ENCODE measurements at regions not wholly inside any gene's neighbourhood (a gene's known extent, or its start where the extent isn't known, plus 50 kb on each side); places are given as distances from the start of the nearest gene placed in this dataset.
"Not testable (repeated sequence)": the region's sequence is repeated elsewhere in the genome, so short reads cannot be mapped to it uniquely, and the experiment has no call there.

DNA sequence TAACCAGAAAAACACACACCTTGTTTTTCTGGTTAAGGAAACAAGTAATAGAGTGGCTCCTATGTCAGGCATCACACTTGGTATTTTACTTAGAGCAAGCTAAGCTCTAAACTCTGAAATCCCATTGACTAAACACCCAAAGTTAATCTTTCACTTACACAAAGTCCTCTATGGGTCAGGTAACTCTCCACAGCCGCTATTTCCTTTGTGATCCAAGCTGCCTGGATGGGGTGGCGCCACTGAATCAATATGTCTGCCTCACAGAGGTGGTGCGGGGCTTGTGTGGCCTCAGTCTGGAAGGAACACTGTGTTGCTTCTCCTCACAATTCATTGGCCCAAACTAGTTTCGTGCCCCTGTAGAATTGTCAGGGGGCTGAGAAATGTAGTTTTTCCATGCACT lies 160.0 kb upstream of the E2F7 start:
- no peak for DNase-seq (ENCODE audit: low read depth)
- no peak overlapping the region for H3K4me3 ChIP-seq (replicated peaks; ENCODE audit: low read depth, low read length)
- TF ChIP-seq CTCF (IDR thresholded peaks at IDR 0.05; ENCODE audit: low read length, missing control alignments) = no peak

- TF ChIP-seq CTCF (IDR thresholded peaks at IDR 0.05; ENCODE audit: low read length, missing control alignments) = no peak
- H3K4me3 ChIP-seq (replicated peaks; ENCODE audit: low read depth, low read length) = no peak overlapping the region
- DNase-seq (ENCODE audit: low read depth) = no peak
These were observed 159.0 kb upstream of the E2F7 start for GRCh38 chr12:77224346-77224745.

DNA sequence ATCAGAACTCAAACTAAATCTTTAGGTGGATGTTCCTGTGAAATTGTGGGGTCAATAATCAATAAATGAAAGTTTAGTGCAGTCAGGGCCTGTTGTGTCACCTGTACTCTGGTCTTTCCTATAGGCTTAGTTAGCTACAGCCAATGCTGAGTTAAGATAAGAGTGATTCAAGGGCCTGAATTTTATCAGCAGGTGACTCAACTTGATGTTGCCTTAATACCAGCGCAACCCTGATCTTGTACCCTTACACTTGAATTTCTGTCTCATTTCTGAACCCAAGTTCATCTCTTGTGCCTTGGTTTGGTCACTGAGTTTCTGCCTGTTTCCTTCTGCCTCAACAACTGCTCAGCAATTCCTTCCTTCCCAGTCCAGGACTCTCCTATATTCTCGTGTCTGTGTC lies 157.0 kb upstream of the E2F7 start:
- no peak overlapping the region for H3K4me3 ChIP-seq (replicated peaks; ENCODE audit: low read depth, low read length)
- TF ChIP-seq CTCF (IDR thresholded peaks at IDR 0.05; ENCODE audit: low read length, missing control alignments) = no peak
- DNase-seq (ENCODE audit: low read depth) = no peak

- no peak for DNase-seq (ENCODE audit: low read depth)
- no peak overlapping the region for H3K4me3 ChIP-seq (replicated peaks; ENCODE audit: low read depth, low read length)
- no peak for TF ChIP-seq CTCF (IDR thresholded peaks at IDR 0.05; ENCODE audit: low read length, missing control alignments)
These were observed 155.2 kb upstream of the E2F7 start for GRCh38 chr12:77220586-77220985.

GRCh38 chr12:77218278-77218677 lies 152.9 kb upstream of the E2F7 start:
- no peak for TF ChIP-seq CTCF (IDR thresholded peaks at IDR 0.05; ENCODE audit: low read length, missing control alignments)
- no peak overlapping the region for H3K4me3 ChIP-seq (replicated peaks; ENCODE audit: low read depth, low read length)
- no peak for DNase-seq (ENCODE audit: low read depth)

- not testable (repeated sequence) for H3K4me3 ChIP-seq (replicated peaks; ENCODE audit: low read depth, low read length); DNase-seq (ENCODE audit: low read depth)
These were observed 150.8 kb upstream of the E2F7 start for GRCh38 chr12:77216136-77216535.

DNA sequence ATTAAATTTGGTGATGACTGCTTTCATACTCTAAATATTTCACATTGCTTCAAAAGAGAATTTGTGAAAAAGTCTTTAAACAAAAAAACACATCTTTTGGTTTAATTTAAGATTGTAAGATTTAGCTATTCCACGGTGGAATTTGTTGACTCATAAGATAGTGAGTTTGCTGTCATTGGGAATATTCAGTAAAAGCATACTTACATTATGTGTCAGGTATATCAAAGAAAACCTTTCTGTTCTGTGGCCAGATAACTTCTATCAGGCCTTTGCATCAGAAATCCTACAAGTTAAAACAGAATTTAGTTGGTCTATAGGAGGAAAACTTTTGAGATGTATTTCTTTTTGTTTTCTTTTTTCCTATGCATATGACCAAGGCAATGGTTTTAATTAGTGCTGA lies 148.8 kb upstream of the E2F7 start:
- TF ChIP-seq CTCF (IDR thresholded peaks at IDR 0.05; ENCODE audit: low read length, missing control alignments) = no peak
- no peak for DNase-seq (ENCODE audit: low read depth)
- no peak overlapping the region for H3K4me3 ChIP-seq (replicated peaks; ENCODE audit: low read depth, low read length)

- no peak for TF ChIP-seq CTCF (IDR thresholded peaks at IDR 0.05; ENCODE audit: low read length, missing control alignments)
- H3K4me3 ChIP-seq (replicated peaks; ENCODE audit: low read depth, low read length) = no peak overlapping the region
- DNase-seq (ENCODE audit: low read depth) = peak; percentile 57
These were observed 147.9 kb upstream of the E2F7 start for GRCh38 chr12:77213319-77213718.

All from fibroblast of pulmonary artery (primary cell).